Uterus (tissue), 2 donors: ENCODE measurements at regions not wholly inside any gene's neighbourhood (a gene's known extent, or its start where the extent isn't known, plus 50 kb on each side); places are given as distances from the start of the nearest gene placed in this dataset.

Experiments used
- CTCF ChIP-seq, 4 experiments: fragments of 200-600 bp in 2 of 4; fragments of 450-650 bp in 2 of 4; sonication (generic) in 2 of 4; IDR thresholded peaks; one replicate each; pipeline ENCODE4 v1.5.1; 2016 to 2019; ENCODE audit warnings: antibody characterized with exemption in 4 of 4, mild to moderate bottlenecking in 2 of 4, moderate library complexity in 1 of 4
- POLR2A ChIP-seq, 2 donors: fragments of 450-650 bp; IDR thresholded peaks; one replicate each; pipeline ENCODE4 v1.6.1; 2016; ENCODE audit warnings: antibody characterized with exemption in 2 of 2, mild to moderate bottlenecking in 1 of 2, moderate library complexity in 1 of 2

- TF ChIP-seq POLR2A (IDR thresholded peaks at IDR 0.05) (no peak), CTCF (IDR thresholded peaks at IDR 0.05) (no peak)
Measured at GRCh38 chr18:43774497-43774896, 497.2 kb upstream of the SYT4 start.
